AG04450 (cell line): ENCODE measurements at regions not wholly inside any gene's neighbourhood (a gene's known extent, or its start where the extent isn't known, plus 50 kb on each side); places are given as distances from the start of the nearest gene placed in this dataset.

Experiments used
- CTCF ChIA-PET: fragments of 300-600, 350-600 bp; formaldehyde crosslinking; extraction: SDS; loops from one replicate; lab custom pipeline; 2022; ENCODE audit warnings: antibody characterized with exemption, inconsistent platforms; lab: Charles Lee
- POLR2A ChIA-PET: fragments of 350-600 bp; formaldehyde crosslinking; extraction: SDS; loops from one replicate; lab custom pipeline; 2021; ENCODE audit warnings: antibody characterized with exemption, inconsistent platforms; lab: Yijun Ruan, JAX
- DNase-seq: peaks from one replicate; pipeline ENCODE4 v3.0.0-alpha.2; 2011; ENCODE audit warnings: low read depth, low spot score
- H3K27ac ChIP-seq: one replicate; pipeline ENCODE4 v1.5.1; 2012; ENCODE audit warnings: low read depth, low read length, control low read depth
- H3K27me3 ChIP-seq: one replicate; pipeline ENCODE4 v1.6.0; 2012; ENCODE audit warnings: low read length; ENCODE audit not compliant: control insufficient read depth, insufficient read depth
- H3K4me3 ChIP-seq: 2 replicates; pipeline ENCODE4 v1.5.1; 2011; ENCODE audit warnings: mild to moderate bottlenecking, low read depth, low read length, control low read depth
- H3K9me3 ChIP-seq: 2 replicates; pipeline ENCODE4 v1.5.1; 2012; ENCODE audit warnings: low read length; ENCODE audit not compliant: control insufficient read depth, insufficient read depth
- CTCF ChIP-seq: IDR thresholded peaks from 2 replicates; pipeline ENCODE4 v1.5.1; 2011; ENCODE audit warnings: low read depth, low read length, control low read depth, inconsistent platforms

GRCh38 chr2:35976611-35977010 is 379.0 kb upstream of the CRIM1 start:
- H3K27ac ChIP-seq = no peak overlapping the region
- CTCF ChIA-PET = no interaction called here
- H3K4me3 ChIP-seq = no peak overlapping the region
- DNase-seq = no peak
- POLR2A ChIA-PET = no interaction called here
- no peaks in the 10 kb centered on the region for H3K9me3 ChIP-seq
- no peak for TF ChIP-seq CTCF
- H3K27me3 ChIP-seq = no peaks in the 10 kb centered on the region

GRCh38 chr2:35973737-35974132 is 381.8 kb upstream of the CRIM1 start:
- Histone ChIP-seq H3K4me3 (no peak overlapping the region), H3K27ac (no peak overlapping the region), H3K9me3 (no peaks in the 10 kb centered on the region), H3K27me3 (no peaks in the 10 kb centered on the region)
- DNase-seq = no peak
- POLR2A ChIA-PET = no interaction called here
- TF ChIP-seq CTCF = no peak
- CTCF ChIA-PET = interaction anchor here (0.8 to 1.0 kb wide), 2 partner anchors 29 to 795 kb away, joined by 3 read pairs; no protein-coding TSS in a partner anchor

- CTCF ChIA-PET = interaction anchor here (0.8 to 1.6 kb wide), 4 partner anchors 30 to 812 kb away, joined by 3 to 5 read pairs (median 3); no protein-coding TSS in a partner anchor
Observed at GRCh38 chr2:35973132-35973736, 382.3 kb upstream of the CRIM1 start.

GRCh38 chr2:35963824-35964223 is 391.8 kb upstream of the CRIM1 start:
- ChIA-PET CTCF (interaction anchor here (0.6 kb wide), 1 partner anchor 8 kb away, joined by 3 read pairs; no protein-coding TSS in a partner anchor), POLR2A (no interaction called here)
- TF ChIP-seq CTCF = no peak
- no peaks in the 10 kb centered on the region for H3K9me3 ChIP-seq
- H3K27ac ChIP-seq = no peak overlapping the region
- no peak for DNase-seq
- no peak overlapping the region for H3K4me3 ChIP-seq
- no peaks in the 10 kb centered on the region for H3K27me3 ChIP-seq

More at GRCh38 chr2:35973132-35973736, 382.3 kb upstream of the CRIM1 start:
- no peak overlapping the region for H3K4me3 ChIP-seq
- POLR2A ChIA-PET = no interaction called here
- DNase-seq = no peak
- H3K9me3 ChIP-seq = no peaks in the 10 kb centered on the region
- no peak overlapping the region for H3K27ac ChIP-seq
- TF ChIP-seq CTCF = peak; percentile 72
- H3K27me3 ChIP-seq = no peaks in the 10 kb centered on the region

GRCh38 chr2:35963357-35963756 is 392.2 kb upstream of the CRIM1 start:
- no peaks in the 10 kb centered on the region for H3K27me3 ChIP-seq
- no peak for TF ChIP-seq CTCF
- ChIA-PET CTCF (no interaction called here), POLR2A (no interaction called here)
- no peaks in the 10 kb centered on the region for H3K9me3 ChIP-seq
- DNase-seq = no peak
- H3K4me3 ChIP-seq = no peak overlapping the region
- no peak overlapping the region for H3K27ac ChIP-seq
